HL-60 (cell line): ENCODE measurements at regions not wholly inside any gene's neighbourhood (a gene's known extent, or its start where the extent isn't known, plus 50 kb on each side); places are given as distances from the start of the nearest gene placed in this dataset.

ENCODE experiments used
- DNase-seq, 2 experiments: peaks; one replicate each; pipeline ENCODE4 v3.0.0-alpha.2; 2010 to 2020; ENCODE audit warnings: low read depth in 1 of 2, low spot score in 1 of 2
- H3K27ac ChIP-seq: fragments of 250-450 bp; sonication (Bioruptor Pico); replicated peaks from 2 replicates; pipeline ENCODE4 v1.5.1; 2020; ENCODE audit warnings: mild to moderate bottlenecking, moderate library complexity
- H3K27me3 ChIP-seq: fragments of 250-450 bp; sonication (Bioruptor Pico); 2 replicates; pipeline ENCODE4 v1.5.1; 2021; ENCODE audit warnings: mild to moderate bottlenecking, moderate library complexity; ENCODE audit not compliant: insufficient read depth, poor library complexity, severe bottlenecking
- H3K4me3 ChIP-seq: replicated peaks from 2 replicates; pipeline ENCODE4 v1.5.1; 2011; ENCODE audit warnings: mild to moderate bottlenecking, control low read depth, low read length; ENCODE audit not compliant: insufficient read depth
- GABPA ChIP-seq: IDR thresholded peaks from 2 replicates; pipeline ENCODE4 v1.6.1; 2012; ENCODE audit warnings: low read depth
- POLR2AphosphoS5 ChIP-seq: IDR thresholded peaks from 2 replicates; pipeline ENCODE4 v1.6.1; 2012; ENCODE audit warnings: low read depth
- SPI1 ChIP-seq: IDR thresholded peaks from 2 replicates; pipeline ENCODE4 v1.6.1; 2012; ENCODE audit warnings: low read depth, mild to moderate bottlenecking, borderline replicate concordance
- TF ChIP-seq, protein P1 (sequence below): IDR thresholded peaks from one replicate; pipeline ENCODE4 v1.5.1; 2011; ENCODE audit warnings: low read length, control low read depth, inconsistent platforms; ENCODE audit not compliant: insufficient read depth
- TF ChIP-seq, protein P2 (sequence below): IDR thresholded peaks from 2 replicates; pipeline ENCODE4 v1.6.1; 2012; ENCODE audit warnings: low read depth; ENCODE audit not compliant: insufficient replicate concordance

DNA sequence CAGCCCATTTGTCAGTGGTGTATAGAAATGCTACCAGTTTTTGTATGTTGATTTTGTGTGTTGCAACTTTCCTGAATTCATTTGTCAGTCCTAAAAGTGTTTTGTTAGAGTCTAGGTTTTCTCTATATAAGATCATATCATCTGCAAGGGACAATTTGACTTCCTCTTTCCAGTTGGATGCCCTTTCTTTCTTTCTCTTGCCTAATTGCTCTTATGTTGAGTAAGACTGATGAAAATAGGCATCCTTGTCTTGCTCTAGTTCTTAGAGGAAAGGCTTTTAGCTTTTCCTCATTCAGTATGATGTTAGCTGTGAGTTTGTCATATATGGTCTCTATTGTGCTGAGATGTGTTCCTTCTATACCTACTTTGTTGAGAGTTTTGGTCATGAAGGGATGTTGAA, 161.7 kb upstream of the TPK1 start:
- Histone ChIP-seq H3K27me3 (no peaks in the 10 kb centered on the region), H3K27ac (no peak overlapping the region), H3K4me3 (no peak overlapping the region)
- peak in 1 of 2 experiments; percentile 65 for DNase-seq
- TF ChIP-seq POLR2AphosphoS5 (no peak), SPI1 (peak; percentile 57; the same call in 1 of the 2 replicates), GABPA (no peak)
- TF ChIP-seq, protein P1, sequence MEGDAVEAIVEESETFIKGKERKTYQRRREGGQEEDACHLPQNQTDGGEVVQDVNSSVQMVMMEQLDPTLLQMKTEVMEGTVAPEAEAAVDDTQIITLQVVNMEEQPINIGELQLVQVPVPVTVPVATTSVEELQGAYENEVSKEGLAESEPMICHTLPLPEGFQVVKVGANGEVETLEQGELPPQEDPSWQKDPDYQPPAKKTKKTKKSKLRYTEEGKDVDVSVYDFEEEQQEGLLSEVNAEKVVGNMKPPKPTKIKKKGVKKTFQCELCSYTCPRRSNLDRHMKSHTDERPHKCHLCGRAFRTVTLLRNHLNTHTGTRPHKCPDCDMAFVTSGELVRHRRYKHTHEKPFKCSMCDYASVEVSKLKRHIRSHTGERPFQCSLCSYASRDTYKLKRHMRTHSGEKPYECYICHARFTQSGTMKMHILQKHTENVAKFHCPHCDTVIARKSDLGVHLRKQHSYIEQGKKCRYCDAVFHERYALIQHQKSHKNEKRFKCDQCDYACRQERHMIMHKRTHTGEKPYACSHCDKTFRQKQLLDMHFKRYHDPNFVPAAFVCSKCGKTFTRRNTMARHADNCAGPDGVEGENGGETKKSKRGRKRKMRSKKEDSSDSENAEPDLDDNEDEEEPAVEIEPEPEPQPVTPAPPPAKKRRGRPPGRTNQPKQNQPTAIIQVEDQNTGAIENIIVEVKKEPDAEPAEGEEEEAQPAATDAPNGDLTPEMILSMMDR = no peak
- TF ChIP-seq, protein P2, sequence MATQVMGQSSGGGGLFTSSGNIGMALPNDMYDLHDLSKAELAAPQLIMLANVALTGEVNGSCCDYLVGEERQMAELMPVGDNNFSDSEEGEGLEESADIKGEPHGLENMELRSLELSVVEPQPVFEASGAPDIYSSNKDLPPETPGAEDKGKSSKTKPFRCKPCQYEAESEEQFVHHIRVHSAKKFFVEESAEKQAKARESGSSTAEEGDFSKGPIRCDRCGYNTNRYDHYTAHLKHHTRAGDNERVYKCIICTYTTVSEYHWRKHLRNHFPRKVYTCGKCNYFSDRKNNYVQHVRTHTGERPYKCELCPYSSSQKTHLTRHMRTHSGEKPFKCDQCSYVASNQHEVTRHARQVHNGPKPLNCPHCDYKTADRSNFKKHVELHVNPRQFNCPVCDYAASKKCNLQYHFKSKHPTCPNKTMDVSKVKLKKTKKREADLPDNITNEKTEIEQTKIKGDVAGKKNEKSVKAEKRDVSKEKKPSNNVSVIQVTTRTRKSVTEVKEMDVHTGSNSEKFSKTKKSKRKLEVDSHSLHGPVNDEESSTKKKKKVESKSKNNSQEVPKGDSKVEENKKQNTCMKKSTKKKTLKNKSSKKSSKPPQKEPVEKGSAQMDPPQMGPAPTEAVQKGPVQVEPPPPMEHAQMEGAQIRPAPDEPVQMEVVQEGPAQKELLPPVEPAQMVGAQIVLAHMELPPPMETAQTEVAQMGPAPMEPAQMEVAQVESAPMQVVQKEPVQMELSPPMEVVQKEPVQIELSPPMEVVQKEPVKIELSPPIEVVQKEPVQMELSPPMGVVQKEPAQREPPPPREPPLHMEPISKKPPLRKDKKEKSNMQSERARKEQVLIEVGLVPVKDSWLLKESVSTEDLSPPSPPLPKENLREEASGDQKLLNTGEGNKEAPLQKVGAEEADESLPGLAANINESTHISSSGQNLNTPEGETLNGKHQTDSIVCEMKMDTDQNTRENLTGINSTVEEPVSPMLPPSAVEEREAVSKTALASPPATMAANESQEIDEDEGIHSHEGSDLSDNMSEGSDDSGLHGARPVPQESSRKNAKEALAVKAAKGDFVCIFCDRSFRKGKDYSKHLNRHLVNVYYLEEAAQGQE = no peak

DNA sequence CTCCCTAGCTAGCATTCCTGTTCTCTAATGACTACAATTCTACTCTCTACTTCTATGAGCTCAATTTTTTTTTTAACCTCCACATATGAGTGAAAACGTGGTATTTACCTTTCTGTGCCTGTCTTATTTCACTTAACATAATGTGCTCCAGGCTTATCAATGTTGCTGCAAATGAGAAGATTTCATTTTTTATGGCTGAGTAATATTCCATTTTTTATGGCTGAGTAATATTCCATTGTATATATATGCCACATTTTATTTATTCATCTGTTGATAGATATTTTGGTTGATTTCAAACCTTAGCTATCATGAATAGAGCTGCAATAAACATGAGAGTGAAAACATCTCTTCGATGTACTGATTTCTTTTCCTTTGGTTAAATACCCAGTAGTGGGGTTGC, 159.6 kb upstream of the TPK1 start:
- no peak for DNase-seq
- no peaks in the 10 kb centered on the region for H3K27me3 ChIP-seq
- H3K4me3 ChIP-seq = no peak overlapping the region
- H3K27ac ChIP-seq = no peak overlapping the region
- TF ChIP-seq, protein P2 = no peak
- TF ChIP-seq GABPA = no peak
- TF ChIP-seq SPI1 = no peak
- no peak for TF ChIP-seq POLR2AphosphoS5
- TF ChIP-seq, protein P1 = no peak

DNA sequence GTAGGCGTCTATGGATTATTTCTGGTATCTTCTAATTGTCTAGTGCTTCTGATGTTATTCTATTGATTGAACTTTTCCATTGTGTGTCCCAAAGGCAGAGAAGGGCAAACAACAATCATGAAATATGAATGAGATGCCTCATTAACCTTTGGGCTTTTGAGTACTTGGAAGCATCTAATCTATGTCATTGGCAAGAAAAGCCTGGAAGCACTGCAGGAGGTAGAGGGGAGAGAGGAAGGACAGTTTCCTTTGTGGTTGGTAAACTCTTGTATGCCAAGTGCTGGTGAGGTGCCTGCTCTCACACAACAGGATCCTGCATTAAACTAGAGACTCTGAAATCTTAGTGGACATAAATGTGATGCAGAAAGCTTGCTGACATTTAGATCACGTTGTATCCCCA, 155.2 kb upstream of the TPK1 start:
- no peaks in the 10 kb centered on the region for H3K27me3 ChIP-seq
- H3K4me3 ChIP-seq = no peak overlapping the region
- TF ChIP-seq SPI1 (no peak), POLR2AphosphoS5 (no peak)
- TF ChIP-seq, protein P2 = no peak
- TF ChIP-seq, protein P1 = no peak
- DNase-seq = no peak
- H3K27ac ChIP-seq = no peak overlapping the region
